Neural progenitor cell (in vitro differentiated cells): ENCODE measurements at regions not wholly inside any gene's neighbourhood (a gene's known extent, or its start where the extent isn't known, plus 50 kb on each side); places are given as distances from the start of the nearest gene placed in this dataset.

Experiments used
- CTCF ChIP-seq: fragments of 200-600 bp; sonication (generic); IDR thresholded peaks from 2 replicates; pipeline ENCODE4 v1.5.1; 2017; ENCODE audit warnings: antibody characterized with exemption, mild to moderate bottlenecking
- EZH2 ChIP-seq: fragments of 200-600 bp; sonication (generic); IDR thresholded peaks from 2 replicates; pipeline ENCODE4 v1.6.1; 2017; ENCODE audit warnings: antibody characterized with exemption, mild to moderate bottlenecking, moderate library complexity
- EZH2phosphoT487 ChIP-seq: fragments of 200-600 bp; sonication (generic); IDR thresholded peaks from 2 replicates; pipeline ENCODE4 v1.6.1; 2017; ENCODE audit warnings: antibody characterized with exemption

- no peak for TF ChIP-seq CTCF
- no peak for TF ChIP-seq EZH2phosphoT487
- no peak for TF ChIP-seq EZH2
Observed at GRCh38 chr1:164186881-164187280, 372.1 kb upstream of the PBX1 start.
